ENCODE measurements at regions not wholly inside any gene's neighbourhood (a gene's known extent, or its start where the extent isn't known, plus 50 kb on each side); places are given as distances from the start of the nearest gene placed in this dataset.

- TF ChIP-seq, protein P1, sequence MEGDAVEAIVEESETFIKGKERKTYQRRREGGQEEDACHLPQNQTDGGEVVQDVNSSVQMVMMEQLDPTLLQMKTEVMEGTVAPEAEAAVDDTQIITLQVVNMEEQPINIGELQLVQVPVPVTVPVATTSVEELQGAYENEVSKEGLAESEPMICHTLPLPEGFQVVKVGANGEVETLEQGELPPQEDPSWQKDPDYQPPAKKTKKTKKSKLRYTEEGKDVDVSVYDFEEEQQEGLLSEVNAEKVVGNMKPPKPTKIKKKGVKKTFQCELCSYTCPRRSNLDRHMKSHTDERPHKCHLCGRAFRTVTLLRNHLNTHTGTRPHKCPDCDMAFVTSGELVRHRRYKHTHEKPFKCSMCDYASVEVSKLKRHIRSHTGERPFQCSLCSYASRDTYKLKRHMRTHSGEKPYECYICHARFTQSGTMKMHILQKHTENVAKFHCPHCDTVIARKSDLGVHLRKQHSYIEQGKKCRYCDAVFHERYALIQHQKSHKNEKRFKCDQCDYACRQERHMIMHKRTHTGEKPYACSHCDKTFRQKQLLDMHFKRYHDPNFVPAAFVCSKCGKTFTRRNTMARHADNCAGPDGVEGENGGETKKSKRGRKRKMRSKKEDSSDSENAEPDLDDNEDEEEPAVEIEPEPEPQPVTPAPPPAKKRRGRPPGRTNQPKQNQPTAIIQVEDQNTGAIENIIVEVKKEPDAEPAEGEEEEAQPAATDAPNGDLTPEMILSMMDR (IDR thresholded peaks at IDR 0.05) = no peak
- TF ChIP-seq EZH2phosphoT487 (IDR thresholded peaks at IDR 0.05) (no peak), EZH2 (IDR thresholded peaks at IDR 0.05) (no peak)
These were observed 403.1 kb upstream of the TRIB2 start for GRCh38 chr2:12313445-12314126.
